ENCODE measurements at regions not wholly inside any gene's neighbourhood (a gene's known extent, or its start where the extent isn't known, plus 50 kb on each side); places are given as distances from the start of the nearest gene placed in this dataset.

DNA sequence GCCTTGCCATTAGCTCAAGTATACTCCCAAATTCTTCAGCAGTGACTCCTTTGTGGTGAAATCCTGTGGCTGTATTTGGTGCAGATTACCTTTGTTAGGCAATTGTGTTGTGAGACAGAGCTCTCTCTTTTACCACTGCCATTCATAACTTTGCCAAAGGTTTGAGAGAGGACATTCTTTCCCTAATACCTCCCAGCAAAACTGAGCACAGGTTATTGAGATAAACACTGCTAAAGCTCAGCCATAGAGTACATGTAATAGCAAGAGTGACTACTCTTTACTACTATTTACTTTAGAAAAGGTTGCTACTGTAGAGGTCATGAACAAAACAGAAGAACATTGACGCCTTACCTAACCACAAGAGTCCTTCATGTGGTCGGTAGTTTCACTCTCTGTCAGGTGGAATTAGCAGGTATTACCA is 514.0 kb upstream of the ADAMTS5 start:
- CTCF ChIA-PET: no interaction called here
- DNase-seq (ENCODE audit: low read depth, low spot score): no peak

More for the DNA sequence above, 514.0 kb upstream of the ADAMTS5 start:
- FAIRE-seq: no peak
- Histone ChIP-seq H3K79me2 (ENCODE audit: control insufficient read depth, insufficient read depth, low read length) (no peaks in the 10 kb centered on the region), H3K9ac (replicated peaks; ENCODE audit: extremely low read depth, insufficient read depth, low read length) (no peak overlapping the region), H3K4me3 (replicated peaks in 1 of 3; ENCODE audit: insufficient read depth in 1 of 3, low read depth in 1 of 3, low read length in 3 of 3) (no peak overlapping the region), H3K9me3 (replicated peaks; ENCODE audit: control insufficient read depth, insufficient read depth, low read length) (no peaks in the 10 kb centered on the region), H3K27ac (ENCODE audit: insufficient read depth, low read depth, low read length) (no peak overlapping the region), H3K36me3 (ENCODE audit: control insufficient read depth in 2 of 2, extremely low read depth in 1 of 2, insufficient read depth in 2 of 2, low read length in 2 of 2) (no peaks in the 10 kb centered on the region), H4K20me1 (replicated peaks; ENCODE audit: control insufficient read depth, extremely low read depth, insufficient read depth, low read length) (no peaks in the 10 kb centered on the region), H3K9me1 (replicated peaks; ENCODE audit: control insufficient read depth, extremely low read depth, insufficient read depth, low read length) (no peaks in the 10 kb centered on the region), H2AFZ (ENCODE audit: low read depth, low read length) (no peak overlapping the region), H3K4me1 (ENCODE audit: control insufficient read depth, extremely low read depth, insufficient read depth, low read length) (no peaks in the 10 kb centered on the region), H3K4me2 (ENCODE audit: insufficient read depth, low read length) (no peak overlapping the region), H3K27me3 (ENCODE audit: control insufficient read depth in 2 of 2, insufficient read depth in 2 of 2, low read length in 2 of 2) (no peaks in the 10 kb centered on the region)
- dilution Hi-C loops (cut with MboI; ENCODE audit: extremely low pct_ligation_motif_present, low sequenced_read_pairs): no loop called here
- no TSS peak for BruUV-seq (replicated peaks)
- TF ChIP-seq FOS (IDR thresholded peaks at IDR 0.05; ENCODE audit: borderline replicate concordance, insufficient read depth, low read length) (no peak), EZH2 (IDR thresholded peaks at IDR 0.05; ENCODE audit: borderline replicate concordance, low read depth, low read length, severe bottlenecking) (no peak), GATA2 (IDR thresholded peaks at IDR 0.05; ENCODE audit: insufficient read depth, insufficient read length, low read depth, low read length) (no peak), POLR2AphosphoS5 (IDR thresholded peaks at IDR 0.05; ENCODE audit: insufficient read depth, low read depth, low read length) (no peak), CTCF (IDR thresholded peaks at IDR 0.05; ENCODE audit: extremely low read depth in 1 of 2, insufficient read depth in 1 of 2, low read depth in 1 of 2, low read length in 2 of 2) (no peak), POLR2A (IDR thresholded peaks at IDR 0.05; ENCODE audit: low read depth, low read length) (no peak), MYC (IDR thresholded peaks at IDR 0.05; ENCODE audit: low read depth, low read length) (no peak), JUN (IDR thresholded peaks at IDR 0.05; ENCODE audit: borderline replicate concordance, insufficient read depth, insufficient read length, low read depth) (no peak)
- TF ChIP-seq, protein P1, sequence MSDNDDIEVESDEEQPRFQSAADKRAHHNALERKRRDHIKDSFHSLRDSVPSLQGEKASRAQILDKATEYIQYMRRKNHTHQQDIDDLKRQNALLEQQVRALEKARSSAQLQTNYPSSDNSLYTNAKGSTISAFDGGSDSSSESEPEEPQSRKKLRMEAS (IDR thresholded peaks at IDR 0.05; ENCODE audit: insufficient read depth, insufficient read length): no peak
- POLR2A ChIA-PET: no interaction called here
- intact Hi-C loops (cut with micrococcal nuclease): no loop called here
